GM18951 (cell line): ENCODE measurements at regions not wholly inside any gene's neighbourhood (a gene's known extent, or its start where the extent isn't known, plus 50 kb on each side); places are given as distances from the start of the nearest gene placed in this dataset.

Experiments
- POLR2A ChIP-seq: IDR thresholded peaks from 4 replicates; pipeline ENCODE4 v1.6.1; 2011; ENCODE audit warnings: mild to moderate bottlenecking; ENCODE audit not compliant: insufficient read length, insufficient read depth; ENCODE audit errors: extremely low read depth
- in situ Hi-C: fragments of 300-500 bp; cut with MboI; formaldehyde crosslinking; loops from one replicate; pipeline ENCODE4 v1.12.0; 2022; ENCODE audit warnings: low sequenced_read_pairs, mixed read lengths, inconsistent platforms; ENCODE audit not compliant: unreplicated experiment

- in situ Hi-C loops, result no loop called here
These were observed 96.0 kb downstream of the RASSF9 start for GRCh38 chr12:85740186-85740585.

GRCh38 chr12:85741046-85741445, 95.2 kb downstream of the RASSF9 start:
- TF ChIP-seq POLR2A, result no peak
- in situ Hi-C loops, result no loop called here

More at GRCh38 chr12:85740186-85740585, 96.0 kb downstream of the RASSF9 start:
- no peak for TF ChIP-seq POLR2A

GRCh38 chr12:85747941-85748495, 88.2 kb downstream of the RASSF9 start:
- no peak for TF ChIP-seq POLR2A
- in situ Hi-C loops, result no loop called here
